HG03469 (cell line): ENCODE measurements at regions not wholly inside any gene's neighbourhood (a gene's known extent, or its start where the extent isn't known, plus 50 kb on each side); places are given as distances from the start of the nearest gene placed in this dataset.
"Not testable (repeated sequence)": the region's sequence is repeated elsewhere in the genome, so short reads cannot be mapped to it uniquely, and the experiment has no call there.

ENCODE experiments used
- ATAC-seq: cut with Tn5 transposase; IDR thresholded peaks from one replicate; pipeline ENCODE4 v1.9.1; 2021; ENCODE audit warnings: mild to moderate bottlenecking, moderate library complexity, moderate number of reproducible peaks; ENCODE audit not compliant: unreplicated experiment

DNA sequence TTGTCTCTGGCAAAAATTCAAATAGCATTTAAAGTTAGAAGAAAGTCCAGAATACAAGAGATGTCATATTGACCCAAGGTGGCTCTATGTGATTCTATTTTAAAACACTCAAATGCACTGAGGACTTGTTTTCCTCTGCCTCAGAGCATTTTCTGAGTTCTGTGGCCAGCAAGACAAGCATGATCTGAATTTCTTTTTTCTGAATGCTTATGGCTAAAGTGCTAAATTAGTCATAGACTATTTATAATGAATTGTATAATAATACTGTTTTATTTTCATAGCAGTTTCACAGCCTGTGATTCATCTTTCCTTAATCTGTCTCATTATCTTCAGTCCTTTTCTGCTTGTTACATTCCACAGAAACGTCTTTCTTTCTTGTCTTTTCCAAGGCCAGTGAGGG, 63.9 kb upstream of the SEC22B start:
- not testable (repeated sequence) for ATAC-seq

DNA sequence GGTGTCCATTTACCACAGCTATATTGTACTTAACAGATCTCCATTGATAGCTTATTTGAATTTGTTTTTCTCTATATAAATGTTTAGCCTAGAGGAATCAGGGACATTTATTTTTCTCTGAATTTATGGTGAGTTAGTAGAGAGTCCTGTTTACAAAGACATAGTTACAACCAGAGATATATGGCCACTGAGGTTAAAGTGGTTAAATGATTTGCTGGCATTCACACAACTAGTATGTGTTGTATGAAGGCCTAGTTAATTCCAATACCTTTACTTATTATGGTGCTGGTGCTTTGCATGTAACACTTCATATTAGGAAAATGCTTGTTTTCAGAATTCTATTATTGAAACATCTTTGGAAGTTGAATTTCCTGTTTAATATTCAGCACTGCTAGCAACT, 63.0 kb upstream of the SEC22B start:
- not testable (repeated sequence) for ATAC-seq

DNA sequence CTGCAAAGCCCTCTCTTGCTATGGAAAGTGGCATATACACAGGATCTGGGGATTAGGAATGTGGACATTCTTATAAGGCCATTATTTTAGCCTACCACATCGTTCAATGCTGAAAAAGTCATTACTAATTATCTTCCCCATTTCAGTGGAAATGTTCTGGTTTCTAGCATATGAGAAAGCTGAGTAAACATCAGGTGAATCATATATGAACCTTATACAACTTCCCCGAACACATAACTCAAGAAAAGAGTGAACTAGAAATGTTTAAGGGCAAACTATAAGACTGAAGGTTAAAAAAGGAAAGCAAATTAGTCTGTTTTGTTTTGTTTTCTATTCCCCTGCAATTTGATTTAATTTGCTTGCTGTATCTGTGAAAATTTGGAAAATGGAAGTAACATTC, 62.5 kb upstream of the SEC22B start:
- ATAC-seq: not testable (repeated sequence)

DNA sequence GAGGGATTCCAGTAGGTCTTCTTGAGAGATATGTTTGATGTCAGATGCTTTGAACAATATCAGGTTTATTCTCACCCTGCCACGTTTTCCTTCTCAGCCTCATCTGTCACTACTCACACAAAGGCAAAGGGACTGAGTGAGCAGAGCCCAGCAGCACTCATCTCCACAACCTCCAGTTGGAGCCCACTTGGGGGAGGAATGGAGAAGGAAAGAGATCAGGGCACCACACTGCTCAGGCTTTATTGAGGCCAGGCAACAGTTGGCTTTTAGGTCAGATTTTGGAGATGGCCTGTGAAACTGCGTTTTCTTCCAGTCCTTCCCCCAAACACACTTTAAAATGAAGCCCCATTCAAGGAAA, 57.3 kb upstream of the SEC22B start:
- ATAC-seq: not testable (repeated sequence)

DNA sequence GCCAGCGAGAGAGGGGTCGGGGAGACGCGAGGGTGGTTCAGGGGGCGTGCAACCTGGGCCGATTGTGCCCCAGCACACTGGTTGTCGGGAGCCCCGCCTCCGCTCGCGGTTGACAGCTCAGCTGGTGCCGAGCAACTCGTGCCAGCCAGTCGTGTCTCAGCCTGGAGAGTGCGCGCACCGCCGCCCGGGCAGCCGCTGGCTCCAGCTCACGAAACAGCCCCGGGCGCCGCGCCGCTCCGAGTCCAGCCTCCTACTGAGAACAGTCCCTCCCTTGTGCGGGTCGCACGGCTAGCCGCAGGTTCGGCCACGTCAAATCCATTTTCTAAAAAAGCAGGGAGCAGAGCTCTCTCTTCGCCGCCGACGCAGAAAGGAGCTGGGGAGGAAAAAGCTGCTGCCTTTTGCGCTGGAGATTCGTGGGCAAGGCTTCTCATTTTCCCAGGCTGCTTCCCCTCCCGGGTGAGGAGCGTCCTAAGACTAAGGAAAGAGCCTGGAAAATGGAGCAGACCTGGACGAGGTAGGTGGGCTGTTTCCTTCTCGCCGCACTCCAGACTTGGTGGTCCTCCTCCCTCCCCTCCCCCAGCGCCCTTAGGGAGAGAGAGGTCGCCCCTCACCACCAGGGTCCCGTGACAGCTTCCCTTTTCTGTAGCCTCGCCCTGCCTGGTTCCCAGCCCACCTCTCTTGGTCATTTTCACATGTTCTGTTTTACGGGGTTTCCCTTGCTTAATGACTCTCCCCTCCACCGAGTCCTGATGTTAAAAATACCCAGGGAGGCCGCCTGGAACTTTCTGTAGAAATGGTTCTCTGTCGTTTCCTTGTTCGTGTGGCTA, 56.7 kb upstream of the SEC22B start:
- not testable (repeated sequence) for ATAC-seq

DNA sequence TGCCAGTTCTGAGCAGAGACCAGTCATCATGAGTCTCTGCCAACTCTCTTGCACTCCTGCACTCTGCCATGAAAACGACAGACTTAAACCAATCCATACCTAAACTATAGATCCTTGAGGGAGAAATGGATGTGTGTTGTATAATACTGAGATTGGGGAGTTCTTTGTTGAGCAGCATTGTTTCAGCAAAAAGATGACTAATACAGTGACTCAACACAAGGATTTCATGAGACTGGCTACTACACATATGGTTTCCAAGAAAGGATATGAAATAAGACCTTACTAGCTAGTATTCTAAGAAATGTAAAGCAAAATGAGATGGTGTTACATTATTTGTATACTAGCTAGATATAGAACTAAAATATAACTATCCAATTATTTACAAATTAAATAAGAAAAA, 53.5 kb upstream of the SEC22B start:
- not testable (repeated sequence) for ATAC-seq
